HG03097 (cell line): ENCODE measurements at regions not wholly inside any gene's neighbourhood (a gene's known extent, or its start where the extent isn't known, plus 50 kb on each side); places are given as distances from the start of the nearest gene placed in this dataset.

Source experiments
- ATAC-seq: cut with Tn5 transposase; IDR thresholded peaks from one replicate; pipeline ENCODE4 v1.9.1; 2021; ENCODE audit not compliant: unreplicated experiment, low FRiP score

GRCh38 chr10:130869179-130869841 lies 442.2 kb downstream of the TCERG1L start:
- no peak for ATAC-seq

GRCh38 chr10:130871406-130871805 lies 440.1 kb downstream of the TCERG1L start:
- no peak for ATAC-seq

GRCh38 chr10:130873636-130874035 lies 437.9 kb downstream of the TCERG1L start:
- ATAC-seq, result no peak

- ATAC-seq, result no peak
Observed at GRCh38 chr10:130875116-130875515, 436.4 kb downstream of the TCERG1L start.

- no peak for ATAC-seq
Observed at GRCh38 chr10:130875897-130876472, 435.5 kb downstream of the TCERG1L start.

GRCh38 chr10:130877126-130877525 lies 434.4 kb downstream of the TCERG1L start:
- no peak for ATAC-seq

GRCh38 chr10:130878131-130878530 lies 433.4 kb downstream of the TCERG1L start:
- ATAC-seq, result no peak

DNA sequence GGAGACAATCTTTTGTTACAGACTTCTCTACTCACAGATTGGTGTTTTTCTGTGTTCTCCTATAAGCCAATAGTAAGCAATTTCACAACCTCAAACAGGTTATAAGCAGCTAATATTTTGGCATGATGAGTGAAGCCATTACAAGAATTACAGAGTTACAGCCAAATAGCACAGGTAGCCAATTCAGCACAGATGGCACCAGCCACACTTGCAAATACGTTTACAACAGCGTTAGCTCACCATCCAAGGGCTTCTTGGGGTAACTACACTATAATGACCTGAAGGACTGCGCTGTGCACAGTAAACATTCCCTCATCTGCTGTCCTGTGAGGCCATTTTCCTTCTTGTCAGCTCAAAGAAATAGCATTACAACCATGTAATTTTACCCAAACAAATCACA lies 428.6 kb downstream of the TCERG1L start:
- ATAC-seq, result no peak

- no peak for ATAC-seq
Observed at GRCh38 chr10:130884456-130884855, 427.1 kb downstream of the TCERG1L start.

DNA sequence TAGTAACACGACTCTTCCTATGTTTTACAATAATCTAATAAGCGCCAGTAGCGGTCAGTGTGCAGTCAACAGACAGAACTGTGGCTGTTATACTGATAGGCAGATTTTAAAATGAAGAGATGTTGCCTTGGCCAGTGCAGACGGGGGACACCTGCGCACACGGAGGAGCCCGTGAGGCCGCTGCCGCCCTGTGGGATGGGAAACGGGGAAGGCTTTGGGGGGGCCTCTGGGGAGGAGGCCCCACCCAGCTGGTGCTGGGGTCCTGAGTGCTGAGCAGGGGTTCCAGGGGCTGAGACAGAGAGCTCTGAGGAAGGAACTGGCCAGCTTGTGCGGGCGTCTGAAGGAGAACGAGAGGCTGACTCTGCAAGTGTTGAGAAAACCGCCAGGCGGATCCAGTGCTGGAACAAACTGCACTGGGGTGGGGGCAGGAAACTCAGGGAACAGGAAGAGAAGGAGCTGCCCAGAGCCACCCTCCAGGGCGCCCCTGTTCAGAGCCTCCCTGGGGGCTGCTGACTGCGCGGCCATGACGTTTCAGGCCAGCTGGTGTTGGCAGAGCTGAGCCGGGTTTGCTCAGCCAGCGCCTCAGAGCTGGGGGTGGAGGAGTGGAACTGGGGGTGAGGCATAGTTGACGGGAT lies 426.4 kb downstream of the TCERG1L start:
- no peak for ATAC-seq

- ATAC-seq, result no peak
Observed at GRCh38 chr10:130887170-130887569, 424.4 kb downstream of the TCERG1L start.

- no peak for ATAC-seq
Observed at GRCh38 chr10:130888493-130888892, 423.0 kb downstream of the TCERG1L start.

- no peak for ATAC-seq
Observed at GRCh38 chr10:130889240-130889639, 422.3 kb downstream of the TCERG1L start.

GRCh38 chr10:130889780-130890179 lies 421.7 kb downstream of the TCERG1L start:
- no peak for ATAC-seq

- no peak for ATAC-seq
Observed at GRCh38 chr10:130891066-130891465, 420.5 kb downstream of the TCERG1L start.

DNA sequence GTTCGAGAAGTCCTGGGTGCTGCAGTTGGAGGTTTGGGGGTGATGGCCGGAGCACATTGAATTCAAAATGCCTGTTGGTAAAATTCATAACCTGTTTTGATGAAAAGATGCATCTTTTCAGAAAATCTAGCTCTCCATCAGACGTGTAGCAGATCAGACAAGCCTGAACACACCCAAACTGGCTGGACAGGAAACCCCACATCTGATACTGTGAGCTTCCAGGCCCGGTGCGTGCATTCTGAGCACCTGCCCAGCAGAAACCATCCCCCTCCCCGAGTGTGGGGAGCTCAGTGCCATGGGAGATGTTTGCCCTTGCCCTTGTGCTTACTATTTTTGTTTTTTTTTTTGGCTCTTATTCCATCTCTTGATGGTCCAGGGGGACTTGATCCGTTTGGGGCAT lies 417.1 kb downstream of the TCERG1L start:
- ATAC-seq, result no peak

GRCh38 chr10:130895161-130895560 lies 416.4 kb downstream of the TCERG1L start:
- ATAC-seq, result no peak

GRCh38 chr10:130897815-130898214 lies 413.7 kb downstream of the TCERG1L start:
- ATAC-seq, result no peak

DNA sequence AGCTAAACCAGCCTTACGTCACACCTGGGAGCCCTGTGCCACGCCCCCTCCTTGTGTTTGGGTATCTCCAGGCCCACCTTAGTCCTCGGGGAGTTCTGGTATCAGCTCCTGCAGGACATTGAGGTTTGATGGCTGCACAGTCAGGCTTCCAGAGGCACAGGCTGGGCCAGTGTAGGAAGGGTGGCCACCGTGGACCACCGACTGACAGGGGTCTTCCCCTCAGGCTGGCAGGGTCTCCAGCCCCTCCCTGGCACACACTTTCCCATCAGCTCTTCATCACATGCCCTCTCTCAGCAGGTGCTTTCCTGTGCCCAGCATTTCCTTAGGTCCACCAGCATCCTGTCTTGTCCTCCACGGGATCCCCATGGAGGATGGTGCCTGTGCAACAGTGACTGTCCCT lies 413.1 kb downstream of the TCERG1L start:
- ATAC-seq, result no peak

- no peak for ATAC-seq
Observed at GRCh38 chr10:130899856-130900255, 411.7 kb downstream of the TCERG1L start.

DNA sequence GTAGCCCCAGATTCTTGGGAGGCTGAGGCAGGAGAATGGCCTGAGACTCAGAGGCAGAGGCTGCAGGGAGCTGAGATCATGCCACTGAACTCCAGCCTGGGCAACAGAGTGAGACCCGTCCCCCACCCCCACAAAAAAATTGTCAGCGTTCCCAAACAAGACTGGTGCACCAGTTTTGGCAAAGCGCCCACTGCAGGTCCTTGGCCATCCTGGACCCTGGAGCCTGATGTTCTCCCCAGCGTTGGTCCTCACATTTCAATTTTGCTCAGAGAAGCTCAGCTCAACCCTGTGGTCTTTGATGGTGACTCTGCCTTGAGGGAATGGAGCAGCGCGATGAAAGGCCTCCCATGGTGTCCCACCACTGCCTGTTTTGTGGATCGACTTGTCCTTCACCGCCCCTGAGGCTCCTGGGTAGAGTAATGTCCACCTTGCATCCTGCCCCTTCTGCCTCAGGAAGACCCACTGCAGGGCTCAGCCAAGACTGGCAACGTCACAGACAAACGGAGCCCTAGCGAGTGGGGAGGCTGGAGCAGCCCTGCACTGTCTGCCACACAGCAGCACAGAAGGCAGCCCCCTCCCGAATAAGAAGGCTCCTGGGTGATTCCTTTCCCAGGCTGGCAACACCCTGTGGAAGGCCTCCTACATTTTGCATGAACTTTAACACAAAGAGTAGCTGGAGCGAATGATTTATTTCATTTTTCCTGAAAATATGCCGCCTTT lies 410.9 kb downstream of the TCERG1L start:
- no peak for ATAC-seq
